ENCODE measurements at regions not wholly inside any gene's neighbourhood (a gene's known extent, or its start where the extent isn't known, plus 50 kb on each side); places are given as distances from the start of the nearest gene placed in this dataset.

GRCh38 chr2:150971910-150972309 is 289.8 kb downstream of the RBM43 start:
- no peak for DNase-seq

- no peak for DNase-seq
These were observed 298.3 kb downstream of the RBM43 start for GRCh38 chr2:150963336-150963735.

GRCh38 chr2:150955231-150955630 is 306.4 kb downstream of the RBM43 start:
- no peak for DNase-seq

- DNase-seq, result no peak
These were observed 314.8 kb downstream of the RBM43 start for GRCh38 chr2:150946831-150947230.

GRCh38 chr2:150944315-150944714 is 317.3 kb downstream of the RBM43 start:
- no peak for DNase-seq

GRCh38 chr2:150939087-150939486 is 322.6 kb downstream of the RBM43 start:
- DNase-seq, result peak; percentile 22

GRCh38 chr2:150938527-150938926 is 323.1 kb downstream of the RBM43 start:
- no peak for DNase-seq

GRCh38 chr2:150937030-150937429 is 324.6 kb downstream of the RBM43 start:
- DNase-seq, result no peak

- DNase-seq, result no peak
These were observed 330.2 kb downstream of the RBM43 start for GRCh38 chr2:150931451-150931850.

- DNase-seq, result no peak
These were observed 336.1 kb downstream of the RBM43 start for GRCh38 chr2:150925611-150926010.

- DNase-seq, result no peak
These were observed 336.8 kb downstream of the RBM43 start for GRCh38 chr2:150924878-150925277.

- no peak for DNase-seq
These were observed 341.8 kb downstream of the RBM43 start for GRCh38 chr2:150919901-150920300.

GRCh38 chr2:150917961-150918713 is 343.5 kb downstream of the RBM43 start:
- no peak for DNase-seq

GRCh38 chr2:150916467-150917396 is 344.9 kb downstream of the RBM43 start:
- no peak for DNase-seq

- no peak for DNase-seq
These were observed 349.8 kb downstream of the RBM43 start for GRCh38 chr2:150911766-150912280.

- no peak for DNase-seq
These were observed 352.1 kb downstream of the RBM43 start for GRCh38 chr2:150909613-150910012.

GRCh38 chr2:150909090-150909489 is 352.6 kb downstream of the RBM43 start:
- no peak for DNase-seq

- DNase-seq, result no peak
These were observed 354.2 kb downstream of the RBM43 start for GRCh38 chr2:150907466-150907865.

- DNase-seq, result no peak
These were observed 358.2 kb downstream of the RBM43 start for GRCh38 chr2:150903461-150903860.

- no peak for DNase-seq
These were observed 358.6 kb downstream of the RBM43 start for GRCh38 chr2:150903055-150903454.

- no peak for DNase-seq
These were observed 360.8 kb downstream of the RBM43 start for GRCh38 chr2:150900913-150901312.

- DNase-seq, result no peak
These were observed 365.7 kb downstream of the RBM43 start for GRCh38 chr2:150895968-150896367.

GRCh38 chr2:150889141-150889540 is 372.5 kb downstream of the RBM43 start:
- no peak for DNase-seq

GRCh38 chr2:150888337-150888736 is 373.3 kb downstream of the RBM43 start:
- DNase-seq, result no peak
